Upper lobe of right lung (tissue), 1 donor: ENCODE measurements at regions not wholly inside any gene's neighbourhood (a gene's known extent, or its start where the extent isn't known, plus 50 kb on each side); places are given as distances from the start of the nearest gene placed in this dataset.

Source experiments
- ATAC-seq: fragments of 200-7000 bp; cut with Tn5 transposase; one replicate; pipeline ENCODE4 v1.9.1; 2020; ENCODE audit warnings: mild to moderate bottlenecking, moderate library complexity
- DNase-seq: peaks from one replicate; pipeline ENCODE4 v3.0.0-alpha.2; 2020
- H3K27ac ChIP-seq: fragments of 200-600 bp; one replicate; pipeline ENCODE4 v1.8.0; 2022
- H3K27me3 ChIP-seq: fragments of 200-600 bp; one replicate; pipeline ENCODE4 v1.8.0; 2022; ENCODE audit warnings: mild to moderate bottlenecking
- H3K36me3 ChIP-seq: fragments of 200-600 bp; one replicate; pipeline ENCODE4 v1.8.0; 2022
- H3K4me1 ChIP-seq: fragments of 200-600 bp; one replicate; pipeline ENCODE4 v1.8.0; 2022
- H3K4me3 ChIP-seq: fragments of 200-600 bp; one replicate; pipeline ENCODE4 v1.8.0; 2022; ENCODE audit warnings: mild to moderate bottlenecking
- H3K9me3 ChIP-seq: fragments of 200-600 bp; one replicate; pipeline ENCODE4 v1.8.0; 2022
- intact Hi-C: fragments of 100-400 bp; cut with DNase I; formaldehyde crosslinking; loops from one replicate; pipeline ENCODE4 v1.11.0; 2022
- TF ChIP-seq, protein P1 (sequence below): fragments of 200-600 bp; IDR thresholded peaks from one replicate; pipeline ENCODE4 v1.8.0; 2022; ENCODE audit warnings: antibody characterized with exemption
- donor health status: DM: no; HTN: yes; CAD: no; lungs with severe emphysema.

DNA sequence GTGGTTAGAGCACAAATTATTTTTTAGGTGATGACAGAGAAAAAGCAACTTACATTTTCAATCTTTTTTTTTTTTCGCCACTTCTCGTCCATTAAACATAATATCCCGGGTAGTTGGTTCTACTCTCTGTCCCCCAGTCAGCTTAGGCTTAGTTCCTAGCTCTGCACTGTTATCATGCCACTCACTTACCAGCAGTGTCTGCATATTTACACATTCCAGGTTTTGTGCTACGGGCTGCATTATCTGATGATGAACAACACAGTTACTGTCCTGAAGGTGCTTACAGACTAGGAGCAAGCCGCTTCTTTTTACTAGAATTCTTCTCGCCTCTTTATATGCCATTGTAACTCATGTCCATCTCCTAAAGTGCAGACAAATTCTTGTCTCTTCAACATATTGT is 121.8 kb upstream of the NPVF start:
- TF ChIP-seq, protein P1, sequence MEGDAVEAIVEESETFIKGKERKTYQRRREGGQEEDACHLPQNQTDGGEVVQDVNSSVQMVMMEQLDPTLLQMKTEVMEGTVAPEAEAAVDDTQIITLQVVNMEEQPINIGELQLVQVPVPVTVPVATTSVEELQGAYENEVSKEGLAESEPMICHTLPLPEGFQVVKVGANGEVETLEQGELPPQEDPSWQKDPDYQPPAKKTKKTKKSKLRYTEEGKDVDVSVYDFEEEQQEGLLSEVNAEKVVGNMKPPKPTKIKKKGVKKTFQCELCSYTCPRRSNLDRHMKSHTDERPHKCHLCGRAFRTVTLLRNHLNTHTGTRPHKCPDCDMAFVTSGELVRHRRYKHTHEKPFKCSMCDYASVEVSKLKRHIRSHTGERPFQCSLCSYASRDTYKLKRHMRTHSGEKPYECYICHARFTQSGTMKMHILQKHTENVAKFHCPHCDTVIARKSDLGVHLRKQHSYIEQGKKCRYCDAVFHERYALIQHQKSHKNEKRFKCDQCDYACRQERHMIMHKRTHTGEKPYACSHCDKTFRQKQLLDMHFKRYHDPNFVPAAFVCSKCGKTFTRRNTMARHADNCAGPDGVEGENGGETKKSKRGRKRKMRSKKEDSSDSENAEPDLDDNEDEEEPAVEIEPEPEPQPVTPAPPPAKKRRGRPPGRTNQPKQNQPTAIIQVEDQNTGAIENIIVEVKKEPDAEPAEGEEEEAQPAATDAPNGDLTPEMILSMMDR, result no peak
- no peak for ATAC-seq
- H3K27me3 ChIP-seq, result no peaks in the 10 kb centered on the region
- no peak for DNase-seq
- H3K9me3 ChIP-seq, result no peaks in the 10 kb centered on the region
- H3K27ac ChIP-seq, result no peak overlapping the region
- intact Hi-C loops, result no loop called here
- peaks cover 4% of the 10 kb centered on the region for H3K4me1 ChIP-seq
- H3K4me3 ChIP-seq, result no peak overlapping the region
- H3K36me3 ChIP-seq, result no peaks in the 10 kb centered on the region

DNA sequence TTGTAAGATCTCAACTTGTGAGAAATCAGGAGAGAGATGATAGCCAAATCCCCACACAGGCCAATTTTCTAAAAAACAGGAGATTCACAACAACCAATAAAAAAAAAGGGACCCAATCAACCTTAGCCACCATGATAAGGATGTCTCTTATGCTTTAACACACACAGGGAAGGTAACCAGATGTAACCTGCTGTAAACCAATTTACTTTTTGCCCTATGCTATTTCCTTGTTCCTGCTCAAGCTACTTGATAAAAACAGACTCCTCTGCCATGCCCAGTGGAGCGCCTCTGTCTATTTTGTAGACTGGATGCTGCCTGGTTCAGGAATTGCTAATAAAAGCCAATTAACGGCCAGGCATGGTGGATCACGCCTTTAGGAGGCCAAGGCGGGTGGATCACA is 123.5 kb upstream of the NPVF start:
- no peak overlapping the region for H3K27ac ChIP-seq
- no peaks in the 10 kb centered on the region for H3K9me3 ChIP-seq
- TF ChIP-seq, protein P1, result no peak
- no peaks in the 10 kb centered on the region for H3K27me3 ChIP-seq
- DNase-seq (no peak), ATAC-seq (no peak)
- H3K4me3 ChIP-seq, result no peak overlapping the region
- intact Hi-C loops, result no loop called here
- H3K4me1 ChIP-seq, result peaks cover 4% of the 10 kb centered on the region
- H3K36me3 ChIP-seq, result no peaks in the 10 kb centered on the region

- intact Hi-C loops, result no loop called here
- DNase-seq, result no peak
Measured at GRCh38 chr7:25353196-25353595, 124.9 kb upstream of the NPVF start.

DNA sequence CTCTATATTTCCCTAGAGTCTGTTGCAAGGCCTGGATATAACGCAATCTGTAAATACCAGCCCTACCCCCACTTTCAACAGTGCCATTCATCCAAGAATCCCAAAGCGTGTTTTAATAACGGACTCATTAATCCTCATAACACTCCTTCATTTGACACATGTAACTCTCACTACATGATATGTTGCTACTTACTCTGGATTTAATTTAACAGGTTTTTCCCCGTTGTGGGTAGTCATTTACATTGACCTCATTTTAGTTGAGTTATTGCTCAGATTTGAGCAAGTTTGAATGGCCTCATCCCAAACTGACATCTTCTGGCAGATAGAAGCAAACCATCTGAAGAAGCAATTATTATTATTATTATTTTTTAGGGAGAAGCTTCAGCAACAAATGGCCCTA is 125.4 kb upstream of the NPVF start:
- Histone ChIP-seq H3K4me1 (no peaks in the 10 kb centered on the region), H3K36me3 (no peaks in the 10 kb centered on the region), H3K9me3 (no peaks in the 10 kb centered on the region), H3K4me3 (no peak overlapping the region), H3K27ac (no peak overlapping the region), H3K27me3 (no peaks in the 10 kb centered on the region)
- TF ChIP-seq, protein P1, result no peak
- intact Hi-C loops, result no loop called here
- ATAC-seq, result no peak
- DNase-seq, result no peak

More at GRCh38 chr7:25353196-25353595, 124.9 kb upstream of the NPVF start:
- Histone ChIP-seq H3K27me3 (no peaks in the 10 kb centered on the region), H3K27ac (no peak overlapping the region), H3K4me3 (no peak overlapping the region), H3K9me3 (no peaks in the 10 kb centered on the region), H3K36me3 (no peaks in the 10 kb centered on the region), H3K4me1 (no peaks in the 10 kb centered on the region)
- TF ChIP-seq, protein P1, result no peak
- no peak for ATAC-seq

DNA sequence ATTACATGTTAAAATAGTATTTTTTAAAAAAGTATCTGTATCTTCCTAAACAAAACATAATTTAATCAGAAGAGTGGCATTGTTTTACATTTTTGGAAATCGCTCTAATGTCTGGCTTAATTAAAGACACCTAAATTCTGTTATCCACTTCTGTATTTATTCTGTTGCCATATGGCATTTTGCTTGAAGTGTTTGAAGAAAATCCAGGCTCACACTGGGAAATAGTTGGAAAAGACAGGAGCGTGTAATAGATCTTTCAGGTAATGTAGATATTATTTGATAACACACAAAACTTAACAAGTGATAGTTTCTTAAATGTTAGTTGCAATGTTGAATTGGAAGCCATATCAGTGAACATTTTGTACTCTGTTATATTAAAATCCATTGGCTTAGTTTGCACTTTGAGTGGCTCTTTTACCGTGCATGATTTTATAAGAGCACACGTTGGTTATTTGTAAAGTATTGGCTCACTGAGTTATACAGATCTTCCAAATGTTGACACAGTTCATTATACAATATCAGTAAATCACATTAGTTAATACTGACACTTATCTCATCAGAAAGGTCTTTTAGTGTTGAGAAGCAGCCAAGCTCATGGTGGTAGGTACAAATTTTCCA is 128.4 kb upstream of the NPVF start:
- Histone ChIP-seq H3K4me3 (no peak overlapping the region), H3K9me3 (no peaks in the 10 kb centered on the region), H3K27me3 (no peaks in the 10 kb centered on the region), H3K36me3 (no peaks in the 10 kb centered on the region), H3K4me1 (no peaks in the 10 kb centered on the region), H3K27ac (no peak overlapping the region)
- no peak for ATAC-seq
- TF ChIP-seq, protein P1, result no peak
- DNase-seq, result no peak
- intact Hi-C loops, result no loop called here

DNA sequence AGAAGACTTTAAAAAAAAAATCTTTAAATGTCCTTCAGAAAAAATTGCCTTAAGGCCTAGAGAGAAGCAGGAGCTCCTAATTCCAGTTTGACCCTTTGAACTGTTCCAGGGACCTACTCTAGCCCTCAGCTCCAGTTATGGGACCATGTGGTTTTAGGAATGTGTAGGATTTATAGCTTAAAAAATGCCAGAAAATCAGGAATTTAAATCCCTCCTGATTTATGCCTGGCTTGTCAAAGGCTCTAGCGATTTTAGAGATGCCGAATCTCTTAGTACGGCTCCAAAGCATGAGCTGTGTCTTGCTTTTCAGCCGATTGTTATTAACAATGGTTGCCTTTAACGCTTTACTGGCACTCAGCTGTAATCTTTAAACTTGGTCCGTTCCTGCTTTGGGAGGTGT is 130.6 kb upstream of the NPVF start:
- no peak for ATAC-seq

More for the DNA sequence above, 130.6 kb upstream of the NPVF start:
- TF ChIP-seq, protein P1, result no peak
- Histone ChIP-seq H3K4me1 (no peaks in the 10 kb centered on the region), H3K27me3 (no peaks in the 10 kb centered on the region), H3K36me3 (no peaks in the 10 kb centered on the region), H3K9me3 (no peaks in the 10 kb centered on the region), H3K4me3 (no peak overlapping the region), H3K27ac (no peak overlapping the region)
- no peak for DNase-seq
- intact Hi-C loops, result no loop called here
